GM21786 (cell line): ENCODE measurements at regions not wholly inside any gene's neighbourhood (a gene's known extent, or its start where the extent isn't known, plus 50 kb on each side); places are given as distances from the start of the nearest gene placed in this dataset.
"Not testable (repeated sequence)": the region's sequence is repeated elsewhere in the genome, so short reads cannot be mapped to it uniquely, and the experiment has no call there.

Experiments used
- ATAC-seq: cut with Tn5 transposase; IDR thresholded peaks from one replicate; pipeline ENCODE4 v1.9.1; 2021; ENCODE audit not compliant: unreplicated experiment

DNA sequence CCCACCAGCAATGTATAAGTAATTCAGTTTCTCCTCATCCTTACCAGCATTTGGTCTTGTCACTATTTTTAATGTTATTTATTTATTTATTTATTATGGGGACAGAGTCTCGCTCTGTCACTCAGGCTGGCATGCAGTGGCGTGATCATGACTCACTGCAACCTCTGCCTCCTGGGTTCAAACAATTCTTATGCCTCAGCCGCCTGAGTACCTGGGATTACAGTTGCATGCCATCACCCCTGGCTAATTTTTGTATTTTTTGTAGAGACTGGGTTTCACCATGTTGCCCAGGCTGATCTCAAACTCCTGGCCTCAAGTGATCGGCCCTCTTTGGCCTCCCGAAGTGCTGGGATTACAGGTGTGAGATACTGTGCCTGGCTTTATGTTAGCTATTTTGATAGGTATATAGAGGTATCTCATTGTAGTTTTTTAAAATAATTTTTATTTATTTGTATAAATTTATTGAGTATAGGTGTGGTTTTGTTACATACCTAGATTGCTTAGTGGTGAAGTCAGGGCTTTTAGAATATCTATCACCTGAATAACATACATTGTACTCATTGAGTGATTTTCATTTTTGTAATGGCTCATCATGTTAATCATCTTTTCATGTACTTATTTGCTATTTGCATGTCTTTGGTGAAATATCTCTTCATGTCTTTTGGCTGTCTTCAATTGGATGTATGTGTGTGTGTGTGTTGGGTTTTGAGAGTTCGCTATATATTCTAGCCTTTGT, 53.3 kb downstream of the TANC2 start:
- ATAC-seq, result no peak

- no peak for ATAC-seq
Measured at GRCh38 chr17:63022567-63022966, 56.5 kb downstream of the TANC2 start.

- ATAC-seq, result no peak
Measured at GRCh38 chr17:63023049-63023448, 57.0 kb downstream of the TANC2 start.

DNA sequence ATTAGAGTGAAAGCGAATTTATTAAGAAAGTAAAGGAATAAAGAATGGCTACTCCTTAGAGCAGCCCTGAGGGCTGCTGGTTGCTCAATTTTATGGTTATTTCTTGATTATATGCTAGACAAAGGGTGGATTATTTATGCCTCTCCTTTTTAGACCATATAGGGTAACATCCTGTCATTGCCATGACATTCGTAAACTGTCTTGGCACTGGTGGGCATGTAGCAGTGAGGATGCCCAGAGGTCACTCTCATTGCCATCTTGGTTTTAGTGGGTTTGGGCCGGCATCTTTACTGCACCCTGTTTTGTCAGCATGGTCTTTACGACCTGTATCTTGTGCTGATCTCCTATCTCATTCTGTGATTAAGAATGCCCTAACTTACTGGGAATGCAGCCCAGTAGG, 58.2 kb downstream of the TANC2 start:
- no peak for ATAC-seq

DNA sequence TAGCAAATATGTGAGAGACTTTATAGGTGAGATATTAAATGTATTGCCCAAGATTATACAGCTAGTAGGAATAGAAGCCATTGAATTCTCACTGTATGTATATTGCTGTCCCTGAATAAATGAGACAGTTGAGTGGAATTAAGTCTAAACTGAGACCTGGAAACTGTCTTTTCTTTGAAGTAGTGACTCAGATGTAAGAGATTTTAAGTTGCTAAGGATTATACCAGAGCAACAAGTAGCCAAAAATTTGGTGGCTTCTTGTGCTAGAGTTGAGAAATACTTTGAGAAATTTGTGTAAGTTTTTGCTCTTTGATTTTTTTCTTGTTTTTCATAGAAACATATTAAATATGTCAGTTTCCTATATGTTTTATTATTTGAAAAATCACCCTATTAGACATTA, 58.7 kb downstream of the TANC2 start:
- ATAC-seq, result no peak

DNA sequence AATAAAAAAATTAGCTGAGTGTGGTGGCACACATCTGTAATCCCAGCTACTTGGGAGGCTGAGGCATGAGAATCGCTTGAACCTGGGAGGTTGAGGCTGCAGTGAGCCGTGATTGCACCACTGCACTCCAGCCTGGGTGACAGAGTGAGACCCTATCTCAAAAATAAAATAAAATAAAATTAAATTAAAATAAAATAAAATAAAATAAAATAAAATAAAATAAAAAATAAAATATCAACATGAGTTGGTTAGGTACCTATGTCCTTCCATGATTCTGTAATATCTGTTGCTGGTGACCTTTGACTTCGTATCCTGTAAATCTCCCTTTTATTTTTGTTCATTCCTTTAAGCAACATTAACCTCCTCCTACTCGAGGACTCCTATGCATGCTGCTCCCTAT, 59.6 kb downstream of the TANC2 start:
- not testable (repeated sequence) for ATAC-seq

DNA sequence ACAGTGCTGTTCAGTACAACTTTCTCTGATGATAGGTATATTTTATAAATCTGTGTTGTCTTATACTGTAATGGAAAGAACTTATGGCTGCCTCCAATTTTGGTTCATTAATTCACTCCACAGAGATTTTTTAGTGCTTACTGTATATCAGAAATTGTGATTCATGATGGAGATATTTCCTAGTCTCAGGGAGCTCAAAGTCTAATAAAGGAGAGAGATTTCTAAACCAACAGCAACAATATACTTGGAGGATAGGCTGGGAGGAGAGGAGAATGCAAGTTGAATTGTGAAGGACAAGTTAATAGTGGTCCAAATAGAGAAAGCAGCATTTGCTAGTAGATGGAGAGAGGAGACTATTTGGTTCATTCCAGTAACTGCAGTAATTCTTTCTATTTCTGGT, 63.5 kb downstream of the TANC2 start:
- no peak for ATAC-seq

DNA sequence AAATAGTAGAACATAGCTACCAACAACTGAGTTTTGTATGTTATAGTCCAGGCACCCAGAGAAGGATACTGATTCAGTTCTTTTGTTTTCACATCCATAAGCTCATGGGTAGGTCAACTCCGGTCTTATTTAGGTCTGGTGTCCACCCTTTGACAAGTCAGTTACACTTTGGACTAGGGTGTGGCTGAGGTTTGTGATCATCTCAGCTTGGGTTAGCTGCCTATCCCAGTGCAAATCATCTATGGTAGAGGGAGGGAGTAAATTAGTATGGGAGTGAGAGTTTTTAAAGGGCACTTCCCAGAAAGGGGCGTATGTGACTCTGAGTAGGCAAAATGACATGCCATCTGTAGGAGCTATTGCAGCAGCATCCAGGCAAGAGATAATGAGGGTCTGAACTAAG, 66.1 kb downstream of the TANC2 start:
- ATAC-seq, result no peak

DNA sequence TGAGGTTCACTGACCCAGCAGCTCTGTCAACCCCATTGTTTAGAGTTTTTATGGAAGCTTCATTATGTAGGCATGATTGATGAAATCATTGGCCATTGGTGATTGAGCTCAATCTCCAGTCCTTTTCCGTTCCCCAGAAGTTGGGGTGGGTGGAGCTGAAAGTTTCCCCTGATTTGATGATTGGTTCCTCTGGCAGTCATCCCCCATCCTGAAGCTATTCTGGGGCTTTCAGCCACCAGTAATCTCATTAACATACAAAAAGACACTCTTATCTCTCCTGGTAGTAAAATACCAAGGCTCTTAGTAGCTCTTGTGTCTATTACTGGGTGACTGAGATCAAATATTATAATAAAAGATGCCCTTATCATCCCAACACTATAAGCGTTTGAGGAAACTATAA, 67.1 kb downstream of the TANC2 start:
- no peak for ATAC-seq

DNA sequence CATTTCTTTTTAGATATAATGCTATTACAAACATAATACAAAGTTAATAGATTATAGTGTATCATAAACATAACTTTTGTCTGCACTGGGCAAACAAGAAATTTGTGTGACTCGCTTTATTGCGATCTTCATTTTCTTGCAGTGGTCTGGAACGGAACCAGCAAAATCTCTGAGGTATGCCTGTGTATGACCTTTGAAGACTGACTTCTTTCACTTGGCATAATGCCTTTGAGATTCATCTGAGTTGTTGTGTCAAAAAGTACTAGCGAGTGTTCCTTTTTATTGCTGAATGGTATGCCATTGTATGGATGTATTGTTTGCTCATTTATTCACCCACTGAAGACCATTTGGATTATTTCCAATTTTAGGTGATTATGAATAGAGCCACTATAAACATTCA, 69.2 kb downstream of the TANC2 start:
- ATAC-seq, result no peak

GRCh38 chr17:63035695-63036094, 69.7 kb downstream of the TANC2 start:
- no peak for ATAC-seq

DNA sequence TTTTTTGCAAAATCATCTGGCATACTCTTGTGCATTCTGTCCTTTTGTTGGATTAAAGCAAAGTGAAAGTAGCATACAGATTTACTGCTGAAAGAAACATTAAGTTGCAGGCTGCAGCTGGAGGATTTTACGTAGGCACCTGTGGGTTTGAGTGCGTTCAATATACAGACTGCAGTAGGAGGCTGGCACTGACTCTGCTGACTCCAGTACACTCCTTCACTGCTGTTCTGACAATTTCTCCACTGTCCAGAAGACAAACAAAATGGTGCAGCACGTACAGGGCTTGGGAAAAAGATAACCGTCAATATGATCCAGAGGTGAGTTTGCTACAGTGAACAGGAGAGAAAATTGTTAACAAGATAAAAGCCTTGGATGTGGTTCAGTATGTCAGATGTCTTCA, 73.3 kb downstream of the TANC2 start:
- no peak for ATAC-seq

- no peak for ATAC-seq
Measured at GRCh38 chr17:63039899-63040602, 74.0 kb downstream of the TANC2 start.

DNA sequence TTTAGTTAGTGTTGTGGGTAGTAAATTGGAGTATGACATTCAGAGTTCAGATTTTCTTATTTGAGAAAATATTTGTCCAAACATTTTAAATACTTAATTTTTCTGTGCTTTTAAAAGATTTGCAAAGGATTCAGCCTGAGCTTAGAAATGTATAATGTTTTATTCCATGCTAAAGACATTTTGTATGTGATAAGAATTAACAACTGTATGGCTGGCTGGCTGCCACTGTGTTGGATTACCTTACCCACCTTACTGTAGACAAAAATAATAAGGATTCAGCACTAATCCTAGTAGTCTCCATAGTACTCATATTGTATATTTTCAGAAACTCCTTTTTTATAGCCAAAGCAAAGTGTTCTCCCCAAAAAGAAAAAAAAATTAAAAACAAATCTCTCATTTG, 74.8 kb downstream of the TANC2 start:
- ATAC-seq, result no peak

DNA sequence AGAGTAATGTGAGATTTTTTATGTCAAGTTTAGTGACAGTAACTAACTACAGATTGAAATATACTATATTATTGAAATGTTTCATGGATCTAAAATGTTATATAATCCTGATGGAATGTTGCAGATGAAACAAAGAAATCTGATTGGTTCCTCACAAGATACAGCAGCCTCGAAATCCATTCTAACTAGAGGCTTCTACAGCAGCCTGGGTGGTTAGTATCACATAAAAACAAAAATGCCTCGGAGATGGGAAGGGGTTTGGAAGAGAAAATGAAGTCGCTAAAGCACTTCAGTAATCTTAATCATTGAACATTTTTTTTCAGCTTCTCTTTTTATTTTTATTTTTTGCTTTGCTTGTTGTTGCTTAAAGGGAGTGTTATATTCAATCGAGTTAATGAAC, 75.2 kb downstream of the TANC2 start:
- ATAC-seq, result no peak

GRCh38 chr17:63041722-63042121, 75.7 kb downstream of the TANC2 start:
- no peak for ATAC-seq

DNA sequence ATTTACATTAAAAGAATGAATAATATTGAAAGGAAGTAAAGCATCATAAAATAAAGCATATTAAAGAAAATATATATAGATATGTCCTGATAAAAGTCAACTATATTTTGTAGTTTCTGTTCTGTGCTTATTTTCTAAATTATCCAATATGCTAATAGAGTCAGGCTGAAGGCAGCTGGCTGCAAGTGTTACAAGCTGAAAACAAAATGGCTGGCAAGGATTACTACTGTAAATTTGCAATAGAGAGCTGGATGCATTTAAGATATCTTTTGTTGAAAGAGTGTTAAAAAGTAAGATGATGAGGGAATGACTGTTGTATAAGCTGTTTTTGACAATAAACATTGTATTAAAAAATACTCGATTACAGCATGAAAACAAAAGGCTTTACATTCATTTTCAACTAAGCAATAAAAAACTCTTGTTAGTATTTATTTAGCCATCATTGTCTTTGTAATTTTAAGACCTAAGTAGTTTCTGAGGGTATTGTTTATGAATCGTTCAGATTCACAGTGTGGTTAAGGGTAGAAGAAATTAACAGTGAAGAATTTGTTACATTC, 76.3 kb downstream of the TANC2 start:
- no peak for ATAC-seq

- ATAC-seq, result not testable (repeated sequence)
Measured at GRCh38 chr17:63057560-63057959, 91.5 kb downstream of the TANC2 start.

- ATAC-seq, result no peak
Measured at GRCh38 chr17:63066158-63066813, 100.3 kb downstream of the TANC2 start.

DNA sequence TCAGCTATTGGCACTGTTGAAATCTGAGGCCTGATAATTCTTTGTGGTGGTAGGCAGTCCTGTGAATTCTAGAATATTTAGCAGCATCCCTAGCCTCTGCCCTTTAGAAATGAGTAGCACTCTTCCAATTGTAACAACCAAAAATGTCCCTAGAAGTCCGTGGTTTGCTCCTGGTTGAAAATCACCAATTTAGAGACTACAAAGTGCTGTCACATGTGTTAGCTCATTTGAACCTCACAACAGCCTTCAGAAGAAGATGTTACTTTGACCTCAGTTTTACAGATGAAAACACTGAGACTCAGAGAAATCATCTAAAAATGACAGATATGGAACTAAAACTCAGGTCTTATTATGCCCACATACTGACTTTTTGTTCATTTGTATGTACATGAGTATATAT, 103.2 kb downstream of the TANC2 start:
- no peak for ATAC-seq

DNA sequence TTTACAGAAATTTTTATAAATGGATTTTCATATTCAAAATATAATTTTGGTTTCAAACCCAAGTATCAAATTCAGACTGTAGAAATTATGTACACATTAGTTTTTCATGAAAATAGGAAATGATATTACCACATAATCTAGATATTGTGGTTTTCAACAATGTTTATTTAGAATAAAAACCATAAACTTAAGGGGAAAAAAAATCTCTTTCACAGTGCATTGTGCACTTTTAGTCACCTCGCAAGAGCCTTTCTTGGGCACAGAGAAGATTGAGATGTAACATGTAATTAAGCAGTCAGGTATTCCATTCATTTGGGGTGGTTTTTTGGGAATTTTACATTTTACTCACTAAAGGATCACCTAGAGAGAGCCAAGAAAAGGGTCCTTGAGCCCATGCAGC, 104.0 kb downstream of the TANC2 start:
- ATAC-seq, result no peak

GRCh38 chr17:63071797-63072196, 105.8 kb downstream of the TANC2 start:
- no peak for ATAC-seq
